Coronary artery (tissue), 2 donors: ENCODE measurements at regions not wholly inside any gene's neighbourhood (a gene's known extent, or its start where the extent isn't known, plus 50 kb on each side); places are given as distances from the start of the nearest gene placed in this dataset.

ENCODE experiments used
- DNase-seq: peaks from one replicate; pipeline ENCODE4 v3.0.0-alpha.2; 2017; ENCODE audit warnings: low spot score
- H3K27ac ChIP-seq, 2 donors: fragments of 200-600 bp; sonication (generic); one replicate each; pipeline ENCODE4 v1.5.1; 2016 to 2019
- H3K4me3 ChIP-seq: fragments of 200-600 bp; sonication (generic); 2 replicates; pipeline ENCODE4 v1.5.1; 2016; ENCODE audit warnings: mild to moderate bottlenecking, moderate library complexity
- CTCF ChIP-seq: fragments of 200-600 bp; sonication (generic); IDR thresholded peaks from one replicate; pipeline ENCODE4 v1.5.1; 2019; ENCODE audit warnings: antibody characterized with exemption

DNA sequence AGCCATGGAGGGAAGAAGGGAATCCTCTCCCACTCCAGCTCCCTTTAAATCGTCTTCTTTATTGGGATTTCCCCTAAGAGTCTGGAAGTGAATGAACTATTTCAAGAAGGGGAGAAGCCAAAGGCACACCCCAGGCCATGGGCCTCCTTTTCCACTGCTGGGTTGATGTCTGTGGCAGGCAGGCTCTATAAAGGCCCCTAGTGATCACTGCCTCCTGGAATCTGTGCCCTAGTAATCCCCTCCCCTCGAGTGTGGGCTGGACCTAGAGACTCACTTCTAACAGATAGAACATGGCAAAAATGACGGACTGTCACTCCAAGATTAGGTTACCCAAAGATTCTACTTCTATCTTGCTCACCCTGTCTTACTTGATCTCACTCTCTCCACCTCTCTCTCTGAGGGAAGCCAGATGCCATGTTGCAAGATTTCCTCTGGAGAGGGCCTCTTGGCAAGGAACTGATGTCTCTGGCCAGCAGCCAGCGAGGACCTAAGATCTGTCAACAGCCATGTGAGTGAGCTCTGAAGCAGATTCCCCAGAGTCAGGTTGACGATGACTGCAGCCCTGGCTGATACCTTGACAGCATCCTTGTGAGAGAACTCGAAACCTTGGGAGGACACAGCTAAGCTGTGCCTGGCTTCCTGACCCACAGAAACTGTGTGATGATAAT lies 444.8 kb downstream of the SOX6 start:
- DNase-seq: no peak
- TF ChIP-seq CTCF: no peak
- Histone ChIP-seq H3K4me3 (no peak overlapping the region), H3K27ac (peak overlapping the region; percentile 60 to 85)

DNA sequence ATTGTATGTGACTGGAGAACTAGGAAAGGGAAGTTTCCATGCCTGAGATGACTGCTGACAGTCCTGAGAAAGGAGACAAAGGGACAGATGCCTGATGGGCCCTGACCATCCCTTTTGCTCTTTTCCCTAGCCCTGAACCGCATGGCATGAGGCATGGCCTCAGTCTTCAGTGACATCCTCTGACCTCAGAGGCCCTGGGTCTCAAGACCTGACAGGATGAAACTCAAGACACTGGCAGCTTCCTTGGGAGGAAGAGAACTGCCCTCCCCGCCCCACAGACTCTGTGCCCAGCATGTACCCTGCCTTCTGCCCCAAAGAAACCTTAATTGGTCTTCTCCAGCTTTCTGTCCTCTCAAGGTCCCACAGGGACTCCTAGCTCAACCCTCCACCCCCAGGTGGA lies 444.1 kb downstream of the SOX6 start:
- H3K27ac ChIP-seq: peak overlapping the region; percentile 60 to 85
- DNase-seq: no peak
- TF ChIP-seq CTCF: no peak
- no peak overlapping the region for H3K4me3 ChIP-seq

DNA sequence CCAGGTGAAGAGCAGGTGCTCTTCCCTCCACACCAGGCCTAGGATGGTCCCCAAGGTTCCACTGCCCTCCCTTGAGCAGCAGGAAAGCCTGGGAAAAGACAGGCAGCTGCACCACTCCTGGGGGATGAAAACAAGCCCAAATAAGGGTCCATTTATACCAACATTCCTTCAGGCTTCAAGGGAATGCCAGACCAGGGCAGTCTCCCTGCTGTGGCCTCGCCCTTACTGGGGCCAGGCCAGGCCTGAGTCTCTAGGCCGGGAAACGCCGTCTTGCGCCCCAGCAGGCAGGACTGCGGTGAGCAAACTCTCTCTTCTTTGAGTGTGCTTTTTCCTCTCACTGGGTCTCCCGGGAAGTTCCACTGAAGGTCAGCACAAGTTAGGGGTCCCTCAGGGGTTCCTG lies 443.5 kb downstream of the SOX6 start:
- Histone ChIP-seq H3K4me3 (no peak overlapping the region), H3K27ac (peak overlapping the region; percentile 60 to 85)
- no peak for DNase-seq
- TF ChIP-seq CTCF: no peak

DNA sequence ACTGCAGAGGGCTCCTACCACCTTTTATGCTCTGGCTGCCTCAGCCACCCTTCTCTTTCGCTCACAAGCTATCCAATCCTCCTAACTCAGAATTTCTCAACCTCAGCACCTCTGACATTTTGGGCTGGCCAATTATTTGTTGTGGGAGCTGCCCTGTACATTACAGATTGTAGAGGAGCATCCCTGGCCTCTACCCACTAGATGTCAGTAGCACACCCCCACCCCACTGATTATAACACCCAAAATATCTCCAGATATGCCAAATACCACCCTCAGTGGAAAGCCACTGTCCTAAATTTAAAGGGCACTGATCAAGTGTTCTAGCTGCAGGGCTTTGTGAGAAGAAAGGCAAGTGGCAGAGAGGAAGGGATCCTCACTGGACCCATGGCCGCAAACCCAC lies 443.1 kb downstream of the SOX6 start:
- Histone ChIP-seq H3K27ac (peak overlapping the region; percentile 60 to 85), H3K4me3 (no peak overlapping the region)
- no peak for DNase-seq
- TF ChIP-seq CTCF: no peak
